Vagina (tissue), 2 donors: ENCODE measurements at regions not wholly inside any gene's neighbourhood (a gene's known extent, or its start where the extent isn't known, plus 50 kb on each side); places are given as distances from the start of the nearest gene placed in this dataset.

Experiments used
- POLR2A ChIP-seq, 2 donors: fragments of 450-650 bp; IDR thresholded peaks; one replicate each; pipeline ENCODE4 v1.6.1; 2017; ENCODE audit warnings: antibody characterized with exemption in 2 of 2, mild to moderate bottlenecking in 2 of 2, moderate library complexity in 2 of 2
- TF ChIP-seq, protein P1 (sequence below), 3 experiments: fragments of 450-650 bp in 2 of 3; fragments of 200-600 bp in 1 of 3; sonication (generic) in 1 of 3; IDR thresholded peaks; one replicate each; pipeline ENCODE4 v1.5.1; 2017 to 2019; ENCODE audit warnings: antibody characterized with exemption in 3 of 3, mild to moderate bottlenecking in 2 of 3, moderate library complexity in 2 of 3

DNA sequence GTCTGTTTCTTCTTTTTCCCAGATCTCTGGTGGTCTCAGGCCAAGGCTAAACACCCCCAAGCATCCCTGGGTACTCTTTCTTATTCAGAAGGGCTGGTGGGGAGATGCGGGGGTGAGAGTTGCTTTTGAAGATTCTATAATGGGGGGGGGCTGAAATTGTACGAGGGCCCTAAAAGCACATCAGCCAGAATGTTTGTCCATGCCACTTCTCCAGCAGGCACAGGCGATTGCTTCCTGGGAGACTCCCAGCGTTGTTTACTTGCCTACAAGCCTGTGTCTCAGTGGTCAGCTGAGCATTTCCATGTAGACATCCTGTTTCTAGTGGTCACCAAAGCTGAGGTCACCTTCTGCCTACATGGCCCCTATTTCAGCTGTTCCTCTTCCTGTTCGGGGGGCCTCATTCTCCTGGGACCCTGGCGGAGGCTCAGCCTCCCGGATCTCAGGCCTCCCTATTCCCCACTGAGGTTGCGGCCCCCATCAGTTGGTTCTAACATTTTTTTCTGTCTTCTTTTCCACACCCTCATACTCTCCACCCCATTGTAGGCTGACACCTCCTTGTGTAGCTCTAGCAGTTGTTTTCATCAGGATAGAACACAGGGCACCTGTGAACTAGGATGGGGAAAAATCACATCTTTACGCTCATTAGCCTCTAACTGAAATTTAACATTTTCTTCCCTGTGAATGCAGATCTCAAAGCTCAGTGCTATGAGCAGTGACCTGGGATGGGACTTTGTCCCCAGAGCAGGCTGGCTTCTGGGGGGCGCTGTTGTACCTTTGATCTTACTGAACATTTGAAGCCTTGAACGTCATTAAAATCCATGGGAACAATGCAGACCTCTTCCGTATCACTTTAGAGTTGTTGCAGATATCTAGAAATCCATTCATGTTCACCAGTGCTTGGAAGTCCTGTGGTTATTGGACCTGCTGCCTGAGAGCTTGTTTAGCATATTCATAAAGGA lies 286.5 kb downstream of the GLRX3 start:
- TF ChIP-seq, protein P1, sequence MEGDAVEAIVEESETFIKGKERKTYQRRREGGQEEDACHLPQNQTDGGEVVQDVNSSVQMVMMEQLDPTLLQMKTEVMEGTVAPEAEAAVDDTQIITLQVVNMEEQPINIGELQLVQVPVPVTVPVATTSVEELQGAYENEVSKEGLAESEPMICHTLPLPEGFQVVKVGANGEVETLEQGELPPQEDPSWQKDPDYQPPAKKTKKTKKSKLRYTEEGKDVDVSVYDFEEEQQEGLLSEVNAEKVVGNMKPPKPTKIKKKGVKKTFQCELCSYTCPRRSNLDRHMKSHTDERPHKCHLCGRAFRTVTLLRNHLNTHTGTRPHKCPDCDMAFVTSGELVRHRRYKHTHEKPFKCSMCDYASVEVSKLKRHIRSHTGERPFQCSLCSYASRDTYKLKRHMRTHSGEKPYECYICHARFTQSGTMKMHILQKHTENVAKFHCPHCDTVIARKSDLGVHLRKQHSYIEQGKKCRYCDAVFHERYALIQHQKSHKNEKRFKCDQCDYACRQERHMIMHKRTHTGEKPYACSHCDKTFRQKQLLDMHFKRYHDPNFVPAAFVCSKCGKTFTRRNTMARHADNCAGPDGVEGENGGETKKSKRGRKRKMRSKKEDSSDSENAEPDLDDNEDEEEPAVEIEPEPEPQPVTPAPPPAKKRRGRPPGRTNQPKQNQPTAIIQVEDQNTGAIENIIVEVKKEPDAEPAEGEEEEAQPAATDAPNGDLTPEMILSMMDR (IDR thresholded peaks at IDR 0.05) = no peak
- TF ChIP-seq POLR2A (IDR thresholded peaks at IDR 0.05) = no peak
